ENCODE measurements at regions not wholly inside any gene's neighbourhood (a gene's known extent, or its start where the extent isn't known, plus 50 kb on each side); places are given as distances from the start of the nearest gene placed in this dataset.
"Not testable (repeated sequence)": the region's sequence is repeated elsewhere in the genome, so short reads cannot be mapped to it uniquely, and the experiment has no call there.

- TF ChIP-seq POLR2A (IDR thresholded peaks at IDR 0.05) = no peak
- no peak for TF ChIP-seq CTCF (IDR thresholded peaks at IDR 0.05)
- no peaks in the 10 kb centered on the region for H3K36me3 ChIP-seq
- H3K9me3 ChIP-seq = no peaks in the 10 kb centered on the region
- intact Hi-C loops (cut with DNase I) = no loop called here
- no peak overlapping the region for H3K4me3 ChIP-seq (replicated peaks in 1 of 3)
- H3K27me3 ChIP-seq = no peaks in the 10 kb centered on the region
- H3K27ac ChIP-seq = no peak overlapping the region
- DNase-seq = no peak
- H3K4me1 ChIP-seq = no peaks in the 10 kb centered on the region
Observed at GRCh38 chr12:38411946-38412345, 95.4 kb downstream of the ALG10B start.

GRCh38 chr12:38417101-38417500 is 100.5 kb downstream of the ALG10B start:
- TF ChIP-seq POLR2A (IDR thresholded peaks at IDR 0.05) (no peak), CTCF (IDR thresholded peaks at IDR 0.05) (no peak)
- WGBS, 2 donors = 88 to 94% methylated on average over 1 of the region's 1 CpG
- no peaks in the 10 kb centered on the region for H3K9me3 ChIP-seq
- no peaks in the 10 kb centered on the region for H3K27me3 ChIP-seq
- intact Hi-C loops (cut with DNase I) = no loop called here
- no peak overlapping the region for H3K27ac ChIP-seq
- no peak overlapping the region for H3K4me3 ChIP-seq (replicated peaks in 1 of 3)
- H3K4me1 ChIP-seq = no peaks in the 10 kb centered on the region
- H3K36me3 ChIP-seq = no peaks in the 10 kb centered on the region
- DNase-seq = no peak

- intact Hi-C loops (cut with DNase I) = no loop called here
- Histone ChIP-seq H3K4me1 (no peaks in the 10 kb centered on the region), H3K9me3 (no peaks in the 10 kb centered on the region), H3K4me3 (replicated peaks in 1 of 3) (no peak overlapping the region), H3K27me3 (no peaks in the 10 kb centered on the region), H3K27ac (no peak overlapping the region), H3K36me3 (no peaks in the 10 kb centered on the region)
- no peak for DNase-seq
- no peak for TF ChIP-seq POLR2A (IDR thresholded peaks at IDR 0.05)
- TF ChIP-seq CTCF (IDR thresholded peaks at IDR 0.05) = no peak
- WGBS, 2 donors = 87 to 100% methylated on average over 1 of the region's 1 CpG
Observed at GRCh38 chr12:38424436-38424835, 107.9 kb downstream of the ALG10B start.

- no peak for DNase-seq
Observed at GRCh38 chr12:38427442-38427841, 110.9 kb downstream of the ALG10B start.

GRCh38 chr12:38431921-38432320 is 115.3 kb downstream of the ALG10B start:
- whole genome bisulfite sequencing, 2 donors = 64 to 75% methylated on average over 1 of the region's 1 CpG
- intact Hi-C loops (cut with DNase I) = no loop called here
- Histone ChIP-seq H3K9me3 (no peaks in the 10 kb centered on the region), H3K27me3 (no peaks in the 10 kb centered on the region), H3K4me3 (replicated peaks in 1 of 3) (no peak overlapping the region), H3K36me3 (no peaks in the 10 kb centered on the region), H3K4me1 (no peaks in the 10 kb centered on the region), H3K27ac (no peak overlapping the region)
- DNase-seq = no peak
- TF ChIP-seq POLR2A (IDR thresholded peaks at IDR 0.05) (no peak), CTCF (IDR thresholded peaks at IDR 0.05) (no peak)

More at GRCh38 chr12:38427442-38427841, 110.9 kb downstream of the ALG10B start:
- Histone ChIP-seq H3K4me1 (no peaks in the 10 kb centered on the region), H3K27ac (no peak overlapping the region), H3K36me3 (no peaks in the 10 kb centered on the region), H3K9me3 (no peaks in the 10 kb centered on the region), H3K4me3 (replicated peaks in 1 of 3) (no peak overlapping the region), H3K27me3 (no peaks in the 10 kb centered on the region)
- intact Hi-C loops (cut with DNase I) = no loop called here
- 39 to 53% methylated on average over 1 of the region's 1 CpG for WGBS, 2 donors
- TF ChIP-seq POLR2A (IDR thresholded peaks at IDR 0.05) (no peak), CTCF (IDR thresholded peaks at IDR 0.05) (no peak)

GRCh38 chr12:38441871-38442281 is 125.3 kb downstream of the ALG10B start:
- WGBS, 2 donors = 96% methylated on average over 14 of the region's 20 CpGs; no CpG with 5 or more reads in 1 of the 2 donors
- H3K4me3 ChIP-seq (replicated peaks in 1 of 3); intact Hi-C loops (cut with DNase I); DNase-seq; H3K27me3 ChIP-seq; H3K9me3 ChIP-seq; H3K4me1 ChIP-seq; H3K36me3 ChIP-seq; H3K27ac ChIP-seq: not testable (repeated sequence)
